GM21717 (cell line): ENCODE measurements at regions not wholly inside any gene's neighbourhood (a gene's known extent, or its start where the extent isn't known, plus 50 kb on each side); places are given as distances from the start of the nearest gene placed in this dataset.

Experiments used
- ATAC-seq: cut with Tn5 transposase; IDR thresholded peaks from one replicate; pipeline ENCODE4 v1.9.1; 2021; ENCODE audit warnings: mild to moderate bottlenecking, moderate library complexity; ENCODE audit not compliant: unreplicated experiment

DNA sequence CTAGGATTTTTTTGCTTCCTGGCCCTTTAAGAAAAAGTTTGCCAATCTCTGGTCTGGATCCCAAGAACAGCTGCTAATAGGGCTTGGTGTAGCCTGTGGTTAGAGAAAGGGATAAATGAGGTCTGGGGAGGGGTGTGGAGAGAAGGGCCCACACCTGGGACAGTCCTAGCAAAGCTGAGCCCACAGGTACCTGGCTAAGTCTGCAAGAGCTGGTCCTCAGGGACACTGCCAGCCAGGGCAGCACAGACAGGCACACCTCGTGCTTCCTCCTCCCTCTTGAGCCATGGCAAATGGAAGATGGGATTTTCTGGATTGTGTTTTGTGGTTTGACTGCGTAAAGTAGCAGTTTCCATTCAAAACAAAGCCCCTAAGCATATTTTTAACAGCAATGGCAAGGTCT lies 217.5 kb downstream of the SOX9 start:
- no peak for ATAC-seq

DNA sequence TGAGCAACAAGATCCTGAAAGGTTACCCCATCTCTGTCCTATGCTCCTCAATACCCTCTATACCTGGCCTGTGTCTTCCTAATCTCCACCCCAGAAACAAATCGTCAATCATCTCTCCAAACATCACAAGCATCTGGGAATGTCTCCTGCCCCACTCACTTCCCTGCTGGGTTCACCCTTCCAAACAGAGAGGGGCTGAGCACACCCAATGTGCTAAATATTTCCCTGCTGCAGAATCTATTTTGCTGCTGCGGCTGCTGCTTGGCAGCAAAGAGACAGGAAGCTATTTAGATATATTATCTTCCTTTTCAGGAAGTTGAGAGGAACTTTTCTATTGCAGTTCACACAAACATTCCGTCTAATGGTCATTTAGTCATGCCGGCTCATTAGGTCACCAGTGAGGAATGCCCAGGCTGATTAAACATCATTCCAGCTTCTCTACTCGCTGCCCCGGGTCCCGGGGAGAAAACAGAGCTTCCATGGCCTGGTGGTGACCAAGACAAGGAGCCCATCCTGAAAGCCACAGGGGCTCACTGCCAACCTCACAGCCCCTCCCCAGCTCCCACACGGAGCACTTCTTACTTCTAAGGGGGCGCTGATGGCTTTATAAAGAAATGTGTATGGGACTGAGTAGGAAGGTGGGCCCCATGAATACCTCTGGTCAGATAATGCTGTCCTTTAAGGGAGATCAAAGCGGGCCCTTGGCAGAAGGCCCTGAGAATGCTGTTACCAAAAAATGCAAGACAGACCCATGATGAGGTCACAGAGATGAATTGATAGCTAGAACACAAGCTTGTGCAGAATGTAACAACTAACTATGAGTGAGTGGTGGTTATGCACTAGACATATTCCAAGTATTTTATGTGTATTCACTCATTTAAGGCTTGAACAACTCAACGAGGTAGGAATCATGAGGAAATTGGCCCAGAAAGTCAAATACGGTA lies 218.3 kb downstream of the SOX9 start:
- ATAC-seq, result no peak

DNA sequence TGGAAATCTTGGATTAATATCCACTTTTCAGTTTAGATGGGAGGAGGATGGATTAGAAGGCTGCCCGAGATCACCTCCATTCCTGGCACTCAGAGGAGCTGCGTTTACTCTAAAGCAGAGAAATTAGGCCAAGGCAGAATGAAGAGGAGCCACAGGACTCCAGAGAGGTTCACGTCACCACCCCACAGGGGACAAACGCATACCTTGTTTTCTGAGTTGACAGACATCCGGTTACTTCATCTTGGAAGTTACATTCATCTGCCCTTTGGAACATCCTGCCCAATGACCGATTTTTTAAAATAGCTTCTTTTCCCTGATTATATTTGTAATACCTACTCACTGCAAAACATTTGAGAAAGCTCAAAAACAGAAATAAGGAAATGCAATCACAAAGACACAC lies 220.0 kb downstream of the SOX9 start:
- ATAC-seq, result no peak

DNA sequence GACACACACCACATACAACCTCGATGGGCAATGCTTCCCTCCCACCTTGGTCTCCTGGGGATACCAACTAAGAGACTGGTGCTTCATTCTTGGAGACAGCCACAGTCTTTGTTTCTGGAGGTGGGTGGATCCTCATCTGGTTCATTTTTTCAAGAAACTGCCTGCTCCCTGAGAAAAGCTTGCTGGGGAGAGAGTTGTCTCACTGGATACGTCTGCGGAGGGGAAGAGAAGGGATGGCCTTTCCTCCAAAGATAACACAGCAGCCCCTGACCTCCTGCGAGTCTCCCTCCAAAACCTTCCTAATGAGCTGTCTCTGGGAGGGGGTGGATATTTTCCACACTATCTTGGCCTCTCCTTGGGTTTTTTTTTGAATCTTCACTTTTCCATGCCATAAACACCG lies 221.2 kb downstream of the SOX9 start:
- no peak for ATAC-seq

DNA sequence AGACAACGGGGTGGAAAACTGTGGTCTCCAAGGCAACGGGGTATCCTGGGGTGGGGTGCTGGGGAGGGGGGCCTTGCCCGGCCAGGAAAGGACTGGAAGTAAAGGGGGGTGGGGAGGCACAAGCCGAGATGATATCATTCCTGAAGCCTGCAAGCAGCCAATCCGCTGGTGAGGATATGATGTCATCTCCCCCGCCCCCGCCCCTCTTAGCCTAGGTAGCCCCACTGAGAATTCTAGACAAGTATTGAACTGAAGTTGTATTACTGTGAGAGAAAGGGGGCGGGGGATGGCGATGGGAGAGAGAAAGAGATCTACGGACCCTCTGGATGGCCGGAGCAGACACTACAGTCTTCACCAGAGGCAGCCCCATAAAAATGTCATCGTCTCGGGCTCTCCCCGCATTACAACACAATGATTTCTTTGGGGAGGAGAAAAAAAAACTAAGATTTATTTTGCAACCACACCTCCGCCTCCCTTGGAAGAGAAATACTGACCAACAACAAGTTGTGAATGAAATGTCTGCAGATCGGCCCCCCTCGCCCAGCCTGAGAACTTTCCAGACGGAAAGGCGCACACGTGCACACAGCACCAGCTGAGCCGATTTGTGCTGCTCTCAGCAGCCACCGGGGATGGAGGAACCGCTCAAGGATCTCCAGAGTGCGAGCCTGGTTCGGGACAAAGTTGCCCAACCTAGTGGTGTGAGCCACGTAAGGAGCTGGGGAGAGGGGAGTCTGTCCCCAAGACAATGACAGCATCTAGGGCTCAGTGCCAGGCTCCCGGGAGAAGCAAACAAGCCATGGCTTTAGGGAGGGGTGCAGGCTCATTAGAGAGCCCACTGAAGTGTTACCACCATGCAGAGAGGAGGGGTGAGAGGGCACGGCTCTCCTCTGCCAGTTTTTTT lies 222.1 kb downstream of the SOX9 start:
- no peak for ATAC-seq

DNA sequence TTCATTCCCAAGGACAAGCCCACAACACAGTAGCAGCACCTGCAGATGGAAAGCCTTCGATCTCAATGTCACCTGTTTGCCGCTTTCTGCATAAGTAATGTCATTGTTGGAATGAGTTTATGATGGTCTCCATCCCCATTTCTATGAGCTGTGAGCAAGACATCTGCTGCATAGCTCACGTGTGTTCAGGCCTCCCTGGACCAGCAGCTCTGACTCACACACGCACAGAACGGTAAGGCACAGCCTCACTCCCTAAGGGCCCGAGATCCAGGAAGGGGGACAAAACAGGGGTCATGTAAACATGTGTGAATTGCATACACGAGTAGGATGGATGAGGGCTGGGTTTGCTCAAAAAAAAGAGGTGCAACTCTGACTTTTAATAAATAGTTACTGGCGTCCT lies 223.1 kb downstream of the SOX9 start:
- no peak for ATAC-seq

DNA sequence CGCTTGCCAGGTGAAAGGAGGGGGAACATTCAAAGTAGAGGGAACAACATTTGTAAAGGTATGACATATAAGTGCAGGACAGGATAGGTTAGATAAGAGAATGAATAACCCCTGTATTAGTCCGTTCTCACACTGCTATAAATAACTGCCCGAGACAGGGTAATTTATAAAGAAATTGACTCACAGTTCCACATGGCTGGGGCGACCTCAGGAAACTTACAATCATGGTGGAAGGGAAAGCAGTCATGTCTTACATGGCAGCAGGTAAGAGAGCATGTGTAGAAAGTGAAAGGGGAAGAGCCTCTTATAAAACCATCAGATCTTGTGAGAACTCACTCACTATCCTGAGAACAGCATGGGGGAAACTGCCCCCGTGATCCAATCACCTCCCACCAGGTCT lies 223.8 kb downstream of the SOX9 start:
- ATAC-seq, result no peak

DNA sequence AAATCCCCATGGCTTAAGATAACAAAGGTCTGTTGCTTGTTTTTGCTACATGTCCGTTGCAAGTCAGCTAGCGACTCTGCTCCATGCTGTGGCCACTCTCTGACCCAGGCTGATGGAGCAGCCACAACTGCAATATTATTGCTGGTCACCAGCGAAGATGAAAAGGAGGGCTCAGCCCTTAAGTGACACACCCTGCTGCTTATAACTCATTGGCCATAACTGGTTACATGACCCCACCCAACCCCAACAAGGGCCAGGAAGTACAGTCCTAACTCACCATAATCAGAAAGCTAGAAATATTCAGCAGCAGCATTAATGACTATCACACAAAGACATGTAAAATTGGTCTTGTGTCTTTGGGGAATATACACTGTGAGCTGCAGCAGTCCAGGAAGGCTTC lies 224.3 kb downstream of the SOX9 start:
- no peak for ATAC-seq

DNA sequence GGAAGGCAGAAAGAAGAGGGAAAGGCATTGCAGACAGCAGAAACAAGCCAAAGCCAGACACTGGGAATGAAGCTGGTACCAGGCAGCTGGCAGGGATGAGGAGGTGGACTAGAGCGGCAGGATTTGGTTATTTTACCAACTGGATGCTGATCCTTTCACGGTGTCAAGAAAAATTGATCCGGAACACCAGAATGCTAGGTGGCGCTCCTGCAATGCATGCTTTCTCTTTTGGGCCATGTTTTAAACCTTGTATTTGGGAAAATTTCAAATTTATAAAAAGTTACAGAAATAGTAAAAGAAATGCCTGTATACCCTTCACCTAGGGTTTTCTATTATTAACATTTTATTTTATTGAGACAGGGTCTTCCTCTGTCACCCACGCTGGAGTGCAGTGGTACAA lies 224.7 kb downstream of the SOX9 start:
- ATAC-seq, result no peak

DNA sequence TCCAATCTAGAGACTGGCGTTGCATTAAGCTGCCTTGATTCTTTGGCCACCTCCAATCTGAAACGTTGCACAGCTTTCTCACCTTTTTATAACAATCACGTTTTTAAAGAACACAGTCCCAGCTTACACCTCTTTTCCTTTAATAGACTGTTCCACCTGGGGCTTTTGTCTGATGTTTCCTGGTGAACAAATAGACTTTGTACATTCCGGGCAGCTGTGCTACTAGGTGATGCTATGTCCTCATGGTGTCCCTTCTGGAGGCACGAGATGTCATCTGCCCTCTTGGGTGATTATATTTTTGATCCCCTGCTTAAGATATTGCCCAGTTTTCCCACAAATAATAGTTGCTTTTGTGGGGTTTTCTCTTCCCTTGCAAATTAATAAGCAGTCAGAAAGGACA lies 225.5 kb downstream of the SOX9 start:
- no peak for ATAC-seq

DNA sequence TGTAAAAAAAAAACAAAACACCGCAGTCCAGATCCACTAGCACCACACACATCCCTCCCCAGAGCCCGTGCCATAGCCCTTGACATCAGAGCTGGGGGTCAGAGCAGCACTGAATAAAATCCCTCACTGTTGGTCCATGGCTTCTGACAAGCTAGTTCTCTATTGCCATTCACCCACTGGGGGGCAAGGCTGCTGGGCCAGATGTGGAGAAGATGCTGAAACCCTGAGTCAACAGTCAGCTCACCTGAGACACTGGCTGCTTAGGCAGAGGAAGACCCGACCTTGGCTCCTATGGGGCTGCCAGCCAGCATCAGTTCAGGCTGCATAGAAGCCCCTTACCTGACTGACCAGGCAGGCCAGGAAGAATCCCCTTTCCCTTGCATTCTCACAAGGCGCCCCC lies 228.2 kb downstream of the SOX9 start:
- ATAC-seq, result no peak

DNA sequence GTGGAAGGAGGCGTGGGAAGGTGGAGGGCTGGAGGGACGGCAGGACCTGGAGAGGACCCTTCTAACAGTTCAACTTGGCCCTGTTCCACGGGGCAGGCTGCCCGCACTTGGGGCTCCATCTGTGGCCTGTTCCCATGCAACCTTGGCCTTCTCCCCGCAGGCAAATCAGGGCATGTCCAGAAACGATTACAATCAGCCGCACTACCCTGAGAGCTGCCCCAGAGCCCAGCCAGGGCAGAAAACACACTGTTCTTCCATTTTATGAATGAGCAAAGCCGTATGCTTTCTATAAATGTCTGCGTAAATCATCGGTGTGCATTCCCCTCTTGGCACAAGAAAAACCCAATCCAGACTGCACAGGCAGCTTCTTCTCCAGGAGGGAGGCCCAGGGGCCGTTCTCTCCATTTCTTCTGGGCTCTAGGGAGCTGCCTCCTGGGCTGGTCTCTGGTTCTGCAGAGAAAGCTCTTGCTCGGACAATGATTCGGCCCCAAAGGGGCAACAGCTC lies 228.7 kb downstream of the SOX9 start:
- ATAC-seq, result no peak

DNA sequence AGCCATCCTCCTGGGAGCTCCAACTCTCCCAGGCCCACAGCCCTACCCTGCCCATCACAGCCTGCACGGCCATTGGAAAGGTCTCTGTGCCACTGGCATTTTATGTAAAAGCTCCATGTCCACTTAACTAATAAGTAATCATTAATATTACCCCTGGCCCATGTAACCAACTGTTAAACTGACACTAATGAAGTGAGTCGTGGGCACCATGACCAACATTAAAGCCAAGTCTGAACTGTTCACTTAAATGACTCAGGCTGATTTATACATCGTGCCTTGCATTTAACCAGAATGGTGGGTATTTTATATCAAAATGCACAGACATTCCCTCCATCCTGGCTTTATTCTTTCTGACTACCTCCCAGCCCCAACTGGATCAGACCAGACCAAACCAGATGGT lies 229.3 kb downstream of the SOX9 start:
- no peak for ATAC-seq

DNA sequence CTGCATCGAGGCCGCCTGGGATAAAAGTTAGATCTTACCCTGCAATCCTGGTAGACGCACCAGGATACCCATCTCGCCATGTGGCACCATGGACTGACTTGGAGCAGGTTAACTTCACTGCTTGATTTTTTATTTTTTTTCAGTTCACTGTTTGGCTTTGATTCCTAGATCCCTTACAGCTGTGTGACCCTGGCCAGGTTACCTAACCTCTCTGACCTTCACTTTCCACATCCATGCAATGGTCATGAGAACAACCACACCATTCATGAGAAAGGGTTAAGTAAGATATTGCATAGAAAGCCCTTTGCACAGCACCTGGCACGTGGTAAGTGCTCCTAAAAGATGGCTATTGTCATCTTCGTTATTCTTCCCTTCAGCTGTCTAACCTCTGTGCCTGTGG lies 230.5 kb downstream of the SOX9 start:
- ATAC-seq, result no peak

DNA sequence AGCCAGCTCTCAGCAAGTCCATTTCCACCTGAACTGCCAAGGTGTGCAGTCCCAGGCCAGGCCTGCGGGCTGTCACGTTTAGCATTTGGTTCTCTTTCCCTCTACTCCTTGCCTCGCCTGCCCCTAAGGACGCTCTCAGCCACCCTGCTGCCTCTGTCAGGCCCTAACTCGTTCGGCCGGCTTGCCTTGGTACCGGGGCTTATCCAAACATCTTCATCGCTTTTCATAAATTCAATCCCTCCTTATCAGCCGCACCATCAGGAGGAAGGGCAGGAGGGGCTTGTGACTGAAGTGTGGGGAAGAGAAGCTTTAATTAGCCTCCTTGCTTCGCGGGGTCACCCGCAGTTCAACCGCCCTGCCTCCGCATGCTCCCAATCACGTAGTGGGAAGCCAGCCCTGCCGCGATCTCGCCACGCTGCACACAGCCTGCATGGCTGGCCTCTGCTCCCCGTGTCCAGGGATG lies 231.1 kb downstream of the SOX9 start:
- no peak for ATAC-seq

DNA sequence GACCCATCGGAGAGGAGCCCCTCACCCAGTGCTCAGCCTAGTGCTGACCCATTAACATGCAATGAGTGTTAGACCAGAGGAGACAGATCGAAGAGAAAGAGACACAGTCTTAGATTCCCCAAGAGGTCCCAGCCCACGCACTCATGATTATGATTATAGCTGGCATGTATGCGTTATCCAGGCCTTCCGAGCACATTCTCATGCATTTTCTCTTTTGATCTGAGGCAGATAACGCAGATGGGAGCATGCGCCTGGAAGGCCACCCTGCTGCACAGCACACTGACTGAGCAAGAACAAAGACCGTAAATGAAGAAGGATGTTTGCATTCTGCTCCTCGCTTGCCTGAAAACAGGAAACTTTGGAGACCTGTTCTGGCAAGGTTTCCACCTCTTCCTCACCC lies 232.7 kb downstream of the SOX9 start:
- no peak for ATAC-seq

DNA sequence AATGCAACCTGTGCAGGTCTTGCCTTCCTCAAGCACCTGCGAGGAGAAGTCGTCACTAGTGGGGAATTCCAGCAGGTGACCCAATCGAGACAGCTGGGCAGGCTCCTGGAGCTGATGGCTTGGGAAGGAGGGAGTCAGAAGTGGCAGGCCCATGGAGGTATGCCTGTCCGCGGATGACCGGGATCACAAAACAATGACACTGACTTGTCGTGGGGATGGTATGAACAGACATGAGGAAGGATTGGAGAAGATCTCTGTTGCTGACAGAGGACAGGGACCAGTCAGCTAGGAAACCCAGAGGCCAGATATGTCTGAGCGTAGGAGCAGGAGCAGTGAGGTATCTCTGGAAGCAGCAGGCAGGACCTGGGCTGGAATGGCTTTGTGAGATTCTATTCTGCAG lies 233.3 kb downstream of the SOX9 start:
- ATAC-seq, result no peak

DNA sequence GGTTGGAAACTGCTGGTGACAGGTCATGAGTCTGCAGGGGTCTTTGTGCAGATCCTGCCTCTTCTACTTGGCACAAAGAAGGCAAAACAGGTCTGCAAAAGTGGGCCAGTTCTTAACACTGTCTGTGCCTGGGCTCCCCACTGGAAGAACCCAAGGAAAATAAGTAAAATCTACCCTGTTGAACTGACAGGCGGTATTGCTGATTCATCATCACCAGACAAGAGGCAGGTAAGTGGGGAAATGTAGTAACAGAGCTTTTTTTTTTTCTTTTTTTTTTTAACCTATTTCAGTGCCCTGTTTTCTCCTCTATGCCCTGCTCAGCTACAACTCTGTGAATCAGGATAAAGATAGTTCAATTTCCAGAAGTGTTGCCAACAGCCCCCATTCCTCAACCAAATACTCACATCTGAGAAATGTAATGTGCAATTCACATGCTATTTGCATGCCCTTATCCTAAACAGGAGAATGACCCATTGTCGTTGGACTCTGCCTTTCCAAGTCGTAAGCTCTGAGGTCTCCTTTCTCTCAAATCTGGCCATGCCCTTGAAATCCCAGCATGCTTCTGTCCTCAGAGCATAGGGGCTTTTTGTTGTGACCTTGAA lies 237.0 kb downstream of the SOX9 start:
- no peak for ATAC-seq

DNA sequence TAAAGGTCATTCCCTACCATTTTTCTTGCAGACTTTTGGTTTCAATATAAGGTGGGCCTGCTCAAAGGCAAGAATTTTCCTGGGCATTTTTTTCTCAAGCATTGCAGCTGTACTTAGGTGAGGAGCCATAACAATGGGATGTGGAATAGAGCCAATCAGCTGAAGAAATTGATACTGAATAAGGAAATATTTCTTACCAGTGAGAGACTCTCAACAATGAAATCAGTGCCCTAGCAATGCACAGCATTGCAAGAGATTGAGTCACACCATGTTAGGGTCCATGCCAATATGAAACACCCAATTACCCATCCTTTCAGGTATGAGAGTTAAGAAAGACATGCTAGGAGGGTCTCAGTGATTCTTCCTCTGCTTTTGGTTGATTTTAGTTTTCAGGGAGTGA lies 237.6 kb downstream of the SOX9 start:
- no peak for ATAC-seq

DNA sequence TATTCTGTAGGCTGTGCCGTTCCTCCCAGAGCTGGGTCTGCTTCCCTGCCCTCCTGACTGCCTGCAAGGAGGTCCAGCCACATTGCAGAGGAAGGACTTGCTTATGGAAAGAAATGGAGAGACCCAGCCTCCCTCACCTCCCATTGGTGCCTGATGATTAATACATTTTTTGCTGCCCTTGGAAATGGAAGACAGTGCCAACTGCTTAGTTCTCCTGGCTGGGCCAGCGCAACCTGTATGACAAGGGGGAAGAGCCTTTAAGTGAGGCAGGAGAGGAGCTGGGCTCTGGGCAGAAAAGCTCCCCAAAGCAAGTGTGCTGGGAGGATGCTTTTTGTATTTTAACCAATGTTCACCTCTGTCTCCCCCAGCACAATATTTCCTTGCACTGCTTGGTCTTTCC lies 238.5 kb downstream of the SOX9 start:
- no peak for ATAC-seq

DNA sequence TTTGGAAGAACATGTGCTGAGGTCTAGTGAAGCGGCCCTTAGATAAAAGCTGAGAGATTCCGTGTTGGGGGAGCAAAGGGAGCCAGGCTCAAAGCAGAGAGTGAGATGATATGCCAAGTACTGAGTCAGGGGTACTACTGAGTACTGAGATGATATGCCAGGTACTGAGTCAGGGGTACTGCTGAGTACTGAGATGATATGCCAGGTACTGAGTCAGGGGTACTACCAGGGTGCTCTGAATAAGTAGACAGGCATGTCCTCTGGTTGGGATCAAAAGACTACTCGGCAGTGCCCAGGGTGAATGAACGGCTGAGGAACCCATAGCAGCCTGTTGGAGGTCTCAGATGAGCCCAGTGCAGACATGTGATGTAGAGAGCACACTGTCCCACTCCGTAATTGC lies 239.0 kb downstream of the SOX9 start:
- no peak for ATAC-seq
